Smooth muscle cell (in vitro differentiated cells): ENCODE measurements at regions not wholly inside any gene's neighbourhood (a gene's known extent, or its start where the extent isn't known, plus 50 kb on each side); places are given as distances from the start of the nearest gene placed in this dataset.

ENCODE experiments used
- DNase-seq: peaks from one replicate; lab custom pipeline; 2025; ENCODE audit not compliant: unreplicated experiment; lab: John Stamatoyannopoulos, UW
- H2AFZ ChIP-seq: fragments of 200-600 bp; sonication (generic); 2 replicates; pipeline ENCODE4 v1.6.0; 2016; ENCODE audit warnings: antibody characterized with exemption, low read depth, mild to moderate bottlenecking
- H3F3A ChIP-seq: fragments of 200-600 bp; sonication (generic); 2 replicates; pipeline ENCODE4 v1.6.0; 2017; ENCODE audit warnings: antibody characterized with exemption, low read depth
- H3K27ac ChIP-seq: fragments of 200-600 bp; sonication (generic); 2 replicates; pipeline ENCODE4 v1.5.1; 2016; ENCODE audit warnings: low read depth, mild to moderate bottlenecking
- H3K27me3 ChIP-seq: fragments of 200-600 bp; sonication (generic); 2 replicates; pipeline ENCODE4 v1.6.1; 2016; ENCODE audit warnings: low read depth, mild to moderate bottlenecking
- H3K36me3 ChIP-seq: fragments of 200-600 bp; sonication (generic); 2 replicates; pipeline ENCODE4 v1.5.1; 2016; ENCODE audit warnings: low read depth
- H3K4me1 ChIP-seq: fragments of 200-600 bp; sonication (generic); 2 replicates; pipeline ENCODE4 v1.5.1; 2016; ENCODE audit warnings: low read depth
- H3K4me2 ChIP-seq: fragments of 200-600 bp; sonication (generic); 2 replicates; pipeline ENCODE4 v1.6.0; 2016; ENCODE audit warnings: mild to moderate bottlenecking
- H3K4me3 ChIP-seq: fragments of 200-600 bp; sonication (generic); 2 replicates; pipeline ENCODE4 v1.5.1; 2016; ENCODE audit warnings: mild to moderate bottlenecking
- H3K79me2 ChIP-seq: fragments of 200-600 bp; sonication (generic); 2 replicates; pipeline ENCODE4 v1.6.0; 2016; ENCODE audit warnings: low read depth, mild to moderate bottlenecking
- H3K9ac ChIP-seq: fragments of 200-600 bp; sonication (generic); 2 replicates; pipeline ENCODE4 v1.6.0; 2016; ENCODE audit warnings: low read depth
- H3K9me3 ChIP-seq: fragments of 200-600 bp; sonication (generic); replicated peaks from 2 replicates; pipeline ENCODE4 v1.5.1; 2016; ENCODE audit warnings: low read depth
- H4K20me1 ChIP-seq: fragments of 200-600 bp; sonication (generic); 2 replicates; pipeline ENCODE4 v1.6.0; 2016; ENCODE audit warnings: low read depth
- WGBS: methylation state at CpG from one replicate; pipeline ENCODE4 v1.1.7; 2016; ENCODE audit warnings: low lambda C conversion rate; 5-methylcytosine and 5-hydroxymethylcytosine counted together
- TF ChIP-seq, protein P1 (sequence below): fragments of 200-600 bp; sonication (generic); IDR thresholded peaks from 2 replicates; pipeline ENCODE4 v1.5.1; 2017; ENCODE audit warnings: borderline replicate concordance, mild to moderate bottlenecking, antibody characterized with exemption; ENCODE audit not compliant: insufficient read depth, poor library complexity, severe bottlenecking

DNA sequence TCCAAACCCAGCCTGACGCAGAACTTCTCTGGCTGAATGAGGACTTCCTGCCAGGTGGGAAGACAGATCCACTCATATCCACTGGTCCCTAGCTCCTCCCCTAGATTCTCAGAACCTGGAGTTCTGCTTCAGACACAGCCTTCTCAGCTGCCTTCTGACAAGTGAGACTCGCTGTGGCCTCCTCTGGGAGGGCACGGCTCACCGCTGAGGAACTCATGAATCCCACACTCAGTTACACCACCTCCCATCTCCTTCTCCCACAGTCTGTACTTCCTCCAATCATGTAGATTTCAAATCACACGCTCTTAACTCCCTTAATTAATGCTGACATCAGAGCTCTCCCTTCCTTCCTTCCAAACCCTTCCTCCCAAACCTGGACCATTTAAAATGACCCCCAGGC, 86.4 kb upstream of the TMEM45B start:
- Histone ChIP-seq H4K20me1 (no peaks in the 10 kb centered on the region), H3K4me1 (no peaks in the 10 kb centered on the region), H3K79me2 (no peaks in the 10 kb centered on the region), H3K9ac (no peak overlapping the region), H3K9me3 (no peaks in the 10 kb centered on the region), H3K4me3 (no peak overlapping the region), H3K36me3 (no peaks in the 10 kb centered on the region), H3F3A (no peaks in the 10 kb centered on the region), H3K4me2 (no peak overlapping the region), H3K27ac (no peak overlapping the region), H3K27me3 (peaks cover 3% of the 10 kb centered on the region), H2AFZ (no peak overlapping the region)
- TF ChIP-seq, protein P1, sequence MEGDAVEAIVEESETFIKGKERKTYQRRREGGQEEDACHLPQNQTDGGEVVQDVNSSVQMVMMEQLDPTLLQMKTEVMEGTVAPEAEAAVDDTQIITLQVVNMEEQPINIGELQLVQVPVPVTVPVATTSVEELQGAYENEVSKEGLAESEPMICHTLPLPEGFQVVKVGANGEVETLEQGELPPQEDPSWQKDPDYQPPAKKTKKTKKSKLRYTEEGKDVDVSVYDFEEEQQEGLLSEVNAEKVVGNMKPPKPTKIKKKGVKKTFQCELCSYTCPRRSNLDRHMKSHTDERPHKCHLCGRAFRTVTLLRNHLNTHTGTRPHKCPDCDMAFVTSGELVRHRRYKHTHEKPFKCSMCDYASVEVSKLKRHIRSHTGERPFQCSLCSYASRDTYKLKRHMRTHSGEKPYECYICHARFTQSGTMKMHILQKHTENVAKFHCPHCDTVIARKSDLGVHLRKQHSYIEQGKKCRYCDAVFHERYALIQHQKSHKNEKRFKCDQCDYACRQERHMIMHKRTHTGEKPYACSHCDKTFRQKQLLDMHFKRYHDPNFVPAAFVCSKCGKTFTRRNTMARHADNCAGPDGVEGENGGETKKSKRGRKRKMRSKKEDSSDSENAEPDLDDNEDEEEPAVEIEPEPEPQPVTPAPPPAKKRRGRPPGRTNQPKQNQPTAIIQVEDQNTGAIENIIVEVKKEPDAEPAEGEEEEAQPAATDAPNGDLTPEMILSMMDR: no peak
- DNase-seq: no peak
- WGBS: 71% methylated on average over 5 of the region's 5 CpGs

DNA sequence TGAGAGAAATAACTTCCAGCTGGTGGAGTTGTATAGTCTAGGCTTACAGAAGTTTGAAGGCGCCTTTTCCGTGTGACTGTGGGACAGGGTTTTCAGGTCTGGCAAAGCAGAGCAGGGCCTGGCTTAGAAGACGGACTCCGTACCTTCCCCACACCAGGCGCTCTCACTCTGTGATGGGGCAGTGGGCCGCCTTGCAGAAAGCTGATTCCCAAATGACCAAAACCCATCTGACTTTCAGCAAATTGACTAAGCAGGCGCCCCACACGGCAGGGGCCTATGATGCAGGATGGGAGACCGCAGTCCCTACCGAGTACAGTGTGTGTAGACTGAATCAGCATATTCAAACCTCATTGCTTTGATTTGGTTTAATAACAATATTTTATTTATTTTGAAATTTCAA, 85.8 kb upstream of the TMEM45B start:
- Histone ChIP-seq H4K20me1 (no peaks in the 10 kb centered on the region), H3K4me1 (no peaks in the 10 kb centered on the region), H3K4me2 (no peak overlapping the region), H3F3A (no peaks in the 10 kb centered on the region), H3K9ac (no peak overlapping the region), H3K79me2 (no peaks in the 10 kb centered on the region), H3K36me3 (no peaks in the 10 kb centered on the region), H3K27me3 (peaks cover 3% of the 10 kb centered on the region), H3K9me3 (no peaks in the 10 kb centered on the region), H3K4me3 (no peak overlapping the region), H3K27ac (no peak overlapping the region), H2AFZ (no peak overlapping the region)
- DNase-seq: no peak
- 96% methylated on average over 10 of the region's 10 CpGs for WGBS
- TF ChIP-seq, protein P1: no peak

DNA sequence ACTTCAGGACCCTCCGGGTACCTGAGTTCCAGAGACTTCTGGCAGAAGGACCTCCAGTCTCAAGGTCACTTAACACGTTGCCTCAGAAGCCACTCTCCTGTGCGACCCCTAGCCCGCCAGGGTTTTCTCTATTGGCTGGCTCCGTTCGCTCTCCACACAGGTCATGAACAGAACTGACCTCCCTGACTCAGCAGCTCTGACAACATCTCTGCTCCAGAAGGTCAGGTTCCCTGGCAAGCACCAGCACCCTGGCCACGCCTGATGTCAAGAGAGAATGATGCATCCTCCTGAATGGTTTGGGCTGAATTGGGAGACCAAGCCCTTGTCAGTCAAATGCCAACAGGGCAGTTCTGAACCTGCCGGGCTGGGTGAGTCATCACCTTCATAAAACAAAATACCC, 84.3 kb upstream of the TMEM45B start:
- no peak overlapping the region for H2AFZ ChIP-seq
- no peaks in the 10 kb centered on the region for H3F3A ChIP-seq
- H3K27me3 ChIP-seq: peaks cover 3% of the 10 kb centered on the region
- no peaks in the 10 kb centered on the region for H3K36me3 ChIP-seq
- DNase-seq: no peak
- H4K20me1 ChIP-seq: no peaks in the 10 kb centered on the region
- no peak overlapping the region for H3K27ac ChIP-seq
- no peak overlapping the region for H3K4me2 ChIP-seq
- WGBS: 79% methylated on average over 8 of the region's 8 CpGs
- TF ChIP-seq, protein P1: no peak
- no peak overlapping the region for H3K4me3 ChIP-seq
- H3K4me1 ChIP-seq: no peaks in the 10 kb centered on the region
- H3K9me3 ChIP-seq: no peaks in the 10 kb centered on the region
- H3K79me2 ChIP-seq: no peaks in the 10 kb centered on the region
- no peak overlapping the region for H3K9ac ChIP-seq

DNA sequence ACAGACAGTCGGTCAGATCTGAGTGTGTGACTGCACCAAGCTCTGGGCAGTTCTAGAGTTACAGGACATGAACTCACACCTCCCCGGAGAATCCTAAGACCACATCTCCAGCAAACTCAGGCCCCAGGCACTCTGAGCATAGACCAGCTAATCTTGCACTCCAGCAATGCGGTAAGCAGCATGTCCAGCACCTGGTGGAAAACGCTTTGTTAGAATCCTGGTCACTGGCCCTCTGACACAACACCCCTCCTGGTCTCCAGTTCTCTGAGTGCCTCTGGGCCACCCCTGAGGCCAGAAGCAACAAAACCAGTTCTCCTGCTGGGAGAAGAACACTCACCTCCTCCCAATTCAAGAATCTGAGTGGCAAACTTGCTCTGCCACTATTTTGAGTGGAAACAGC, 82.7 kb upstream of the TMEM45B start:
- Histone ChIP-seq H3K27me3 (peaks cover 3% of the 10 kb centered on the region), H3K4me3 (no peak overlapping the region), H3K9ac (no peak overlapping the region), H3K79me2 (no peaks in the 10 kb centered on the region), H3K4me2 (no peak overlapping the region), H3K36me3 (no peaks in the 10 kb centered on the region), H3F3A (no peaks in the 10 kb centered on the region), H4K20me1 (no peaks in the 10 kb centered on the region), H2AFZ (no peak overlapping the region), H3K27ac (no peak overlapping the region), H3K4me1 (no peaks in the 10 kb centered on the region), H3K9me3 (no peaks in the 10 kb centered on the region)
- TF ChIP-seq, protein P1: no peak
- WGBS: 66% methylated on average over 4 of the region's 4 CpGs
- no peak for DNase-seq
